B cell (primary cell): ENCODE measurements at regions not wholly inside any gene's neighbourhood (a gene's known extent, or its start where the extent isn't known, plus 50 kb on each side); places are given as distances from the start of the nearest gene placed in this dataset.

Experiments used
- ATAC-seq: fragments of 200-7000 bp; cut with Tn5 transposase; one replicate; pipeline ENCODE4 v1.10.0; 2021; ENCODE audit warnings: low read depth, mild to moderate bottlenecking, moderate number of reproducible peaks, moderate library complexity
- CTCF ChIA-PET: fragments of 350-600 bp; sonication (Branson Sonifier 250); formaldehyde crosslinking; loops from one replicate; lab custom pipeline; 2021; ENCODE audit warnings: antibody characterized with exemption, inconsistent platforms; lab: Charles Lee
- POLR2A ChIA-PET: fragments of 350-600 bp; sonication (Branson Sonifier 250); formaldehyde crosslinking; loops from one replicate; lab custom pipeline; 2021; ENCODE audit warnings: antibody characterized with exemption; lab: Charles Lee
- DNase-seq: peaks from one replicate; pipeline ENCODE4 v3.0.0; 2013
- H2AFZ ChIP-seq: 2 replicates; pipeline ENCODE4 v1.6.1; 2012; ENCODE audit warnings: mild to moderate bottlenecking, low read depth, low read length; ENCODE audit not compliant: insufficient read depth, poor library complexity, severe bottlenecking
- H3K27ac ChIP-seq, 2 donors: 1 replicate in 1 of 2; 2 replicates in 1 of 2; pipeline ENCODE4 v1.5.1; 2012 to 2013; ENCODE audit warnings: low read length in 2 of 2, mild to moderate bottlenecking in 2 of 2, moderate library complexity in 1 of 2
- H3K27me3 ChIP-seq, 4 experiments: fragments of 200-600 bp in 1 of 4; sonication (generic) in 1 of 4; replicated peaks in 1 of 4; 1 replicate in 2 of 4; 2 replicates in 2 of 4; pipeline versions ENCODE4 v1.6.1 to v1.7.0; 2013 to 2016; ENCODE audit warnings: low read length in 3 of 4, mild to moderate bottlenecking in 2 of 4, mixed read lengths in 1 of 4, moderate library complexity in 1 of 4; ENCODE audit not compliant: insufficient read depth in 4 of 4, control insufficient read depth in 3 of 4; ENCODE audit errors: control extremely low read depth in 1 of 4
- H3K36me3 ChIP-seq, 2 experiments: replicated peaks in 1 of 2; 1 replicate in 1 of 2; 2 replicates in 1 of 2; pipeline versions ENCODE4 v1.6.1 to v1.7.1; 2013; ENCODE audit warnings: low read length in 1 of 2; ENCODE audit not compliant: insufficient read depth in 2 of 2, control insufficient read depth in 1 of 2; ENCODE audit errors: control extremely low read depth in 1 of 2, extremely low read depth in 1 of 2
- H3K4me1 ChIP-seq, 2 donors: fragments of 200-600 bp in 1 of 2; sonication (generic) in 1 of 2; 1 replicate in 1 of 2; 2 replicates in 1 of 2; pipeline versions ENCODE4 v1.5.1 to v1.6.1; 2013 to 2017; ENCODE audit warnings: low read length in 2 of 2; ENCODE audit not compliant: control insufficient read depth in 2 of 2, insufficient read depth in 2 of 2
- H3K4me2 ChIP-seq: replicated peaks from 2 replicates; pipeline ENCODE3; 2012; ENCODE audit warnings: mild to moderate bottlenecking, low read depth, low read length; ENCODE audit not compliant: poor library complexity, severe bottlenecking
- H3K4me3 ChIP-seq, 5 experiments: fragments of 200-600 bp in 1 of 5; sonication (generic) in 1 of 5; 1 replicate in 3 of 5; 2 replicates in 2 of 5; pipeline versions ENCODE4 v1.5.1 to v1.7.0; 2011 to 2016; ENCODE audit warnings: low read length in 4 of 5, mild to moderate bottlenecking in 4 of 5, low read depth in 2 of 5, control low read depth in 1 of 5, moderate library complexity in 1 of 5; ENCODE audit not compliant: insufficient read depth in 1 of 5; ENCODE audit errors: control extremely low read depth in 1 of 5, extremely low read depth in 1 of 5
- H3K79me2 ChIP-seq: fragments of 200-600 bp; sonication (generic); one replicate; pipeline ENCODE4 v1.6.0; 2016; ENCODE audit warnings: low read length; ENCODE audit not compliant: control insufficient read depth, insufficient read depth
- H3K9ac ChIP-seq: fragments of 200-600 bp; sonication (generic); 2 replicates; pipeline ENCODE4 v1.6.1; 2017; ENCODE audit warnings: mild to moderate bottlenecking, low read length, moderate library complexity
- H3K9me3 ChIP-seq, 3 donors: one replicate each; pipeline versions ENCODE4 v1.6.1 to v1.7.1; 2013; ENCODE audit warnings: low read length in 2 of 3; ENCODE audit not compliant: control insufficient read depth in 2 of 3, insufficient read depth in 1 of 3; ENCODE audit errors: control extremely low read depth in 1 of 3
- H4K20me1 ChIP-seq: 2 replicates; pipeline ENCODE4 v1.6.0; 2012; ENCODE audit warnings: mild to moderate bottlenecking, low read length; ENCODE audit not compliant: insufficient read depth, control insufficient read depth, poor library complexity, severe bottlenecking
- H3K27ac Mint-ChIP-seq: one replicate; pipeline ENCODE4 v1.8.0; 2021; ENCODE audit warnings: mixed read lengths
- H3K27me3 Mint-ChIP-seq: one replicate; pipeline ENCODE4 v1.8.0; 2021; ENCODE audit warnings: mixed read lengths
- H3K4me1 Mint-ChIP-seq: one replicate; pipeline ENCODE4 v1.8.0; 2021; ENCODE audit warnings: mixed read lengths
- H3K4me3 Mint-ChIP-seq: one replicate; pipeline ENCODE4 v1.8.0; 2021; ENCODE audit warnings: mixed read lengths
- H3K9me3 Mint-ChIP-seq: one replicate; pipeline ENCODE4 v1.8.0; 2022; ENCODE audit warnings: mixed read lengths; ENCODE audit not compliant: insufficient read depth
- CTCF ChIP-seq: fragments of 200-600 bp; IDR thresholded peaks from one replicate; pipeline ENCODE4 v1.8.0; 2022; ENCODE audit warnings: antibody characterized with exemption, mild to moderate bottlenecking
- EZH2 ChIP-seq: IDR thresholded peaks from 2 replicates; pipeline ENCODE4 v1.6.1; 2012; ENCODE audit warnings: borderline replicate concordance, low read depth, mild to moderate bottlenecking, moderate library complexity, low read length; ENCODE audit not compliant: insufficient read depth, poor library complexity, severe bottlenecking
- WGBS: methylation state at CpG from one replicate; pipeline ENCODE4 v1.1.5; 2013; ENCODE audit warnings: missing lambda C conversion rate; ENCODE audit not compliant: insufficient coverage; 5-methylcytosine and 5-hydroxymethylcytosine counted together
- intact Hi-C: fragments of 100-400 bp; cut with micrococcal nuclease; formaldehyde crosslinking; loops from one replicate; pipeline ENCODE4 v1.10.0; 2022

- H3K79me2 ChIP-seq: no peaks in the 10 kb centered on the region
- H3K4me1 ChIP-seq: no peaks in the 10 kb centered on the region
- DNase-seq (no peak), ATAC-seq (no peak)
- no peaks in the 10 kb centered on the region for H4K20me1 ChIP-seq
- H3K9me3 Mint-ChIP-seq: no peaks in the 10 kb centered on the region
- no peak overlapping the region for H3K27ac ChIP-seq
- no peak overlapping the region for H3K9ac ChIP-seq
- no peak for TF ChIP-seq CTCF
- TF ChIP-seq EZH2: no peak
- no peaks in the 10 kb centered on the region for H3K4me1 Mint-ChIP-seq
- no peak overlapping the region for H3K4me3 Mint-ChIP-seq
- ChIA-PET CTCF (no interaction called here), POLR2A (no interaction called here)
- no peak overlapping the region for H3K4me2 ChIP-seq
- peaks cover 33% of the 10 kb centered on the region for H3K27me3 Mint-ChIP-seq
- H3K27ac Mint-ChIP-seq: no peak overlapping the region
- H3K36me3 ChIP-seq: no peaks in the 10 kb centered on the region
- no peak overlapping the region for H3K4me3 ChIP-seq
- intact Hi-C loops: no loop called here
- 65% methylated on average over 2 of the region's 3 CpGs for WGBS
- peaks cover 0 to 7% (median 0%) of the 10 kb centered on the region in 3 donors for H3K9me3 ChIP-seq
- no peak overlapping the region for H2AFZ ChIP-seq
- H3K27me3 ChIP-seq: peaks cover 0 to 21% (median 4%) of the 10 kb centered on the region in 4 experiments
These were observed 581.9 kb downstream of the BUD13 start for GRCh38 chr11:116190861-116191260.

- 66% methylated on average over 3 of the region's 10 CpGs for WGBS
- ChIA-PET CTCF (no interaction called here), POLR2A (no interaction called here)
- Histone ChIP-seq H3K4me1 (no peaks in the 10 kb centered on the region), H3K36me3 (no peaks in the 10 kb centered on the region), H3K4me2 (no peak overlapping the region), H4K20me1 (no peaks in the 10 kb centered on the region), H2AFZ (no peak overlapping the region), H3K4me3 (no peak overlapping the region), H3K9me3 (peaks cover 0 to 7% (median 0%) of the 10 kb centered on the region in 3 donors), H3K9ac (no peak overlapping the region), H3K79me2 (no peaks in the 10 kb centered on the region), H3K27me3 (peaks cover 0 to 19% (median 4%) of the 10 kb centered on the region in 4 experiments), H3K27ac (no peak overlapping the region)
- Mint-ChIP-seq H3K4me1 (no peaks in the 10 kb centered on the region), H3K27me3 (peaks cover 27% of the 10 kb centered on the region), H3K9me3 (no peaks in the 10 kb centered on the region), H3K4me3 (no peak overlapping the region), H3K27ac (no peak overlapping the region)
- DNase-seq: no peak
- no peak for TF ChIP-seq CTCF
- TF ChIP-seq EZH2: no peak
- intact Hi-C loops: no loop called here
- no peak for ATAC-seq
These were observed 583.2 kb downstream of the BUD13 start for GRCh38 chr11:116189408-116190170.
